ENCODE measurements at regions not wholly inside any gene's neighbourhood (a gene's known extent, or its start where the extent isn't known, plus 50 kb on each side); places are given as distances from the start of the nearest gene placed in this dataset.
A peak's percentile ranks its signal among the peaks of the same experiment; 100 is the strongest.

- no peak for TF ChIP-seq CTCF (IDR thresholded peaks at IDR 0.05; ENCODE audit: insufficient read depth, low read length)
- DNase-seq (ENCODE audit: low read depth) = peak; percentile 25
- H3K4me3 ChIP-seq (ENCODE audit: low read depth, low read length) = no peak overlapping the region
These were observed 71.6 kb upstream of the RNU6ATAC start for GRCh38 chr9:134236001-134236421.

- no peak for DNase-seq (ENCODE audit: low read depth)
- no peak for TF ChIP-seq CTCF (IDR thresholded peaks at IDR 0.05; ENCODE audit: insufficient read depth, low read length)
These were observed 72.7 kb upstream of the RNU6ATAC start for GRCh38 chr9:134236935-134237629.

GRCh38 chr9:134237630-134238265 lies 73.4 kb upstream of the RNU6ATAC start:
- TF ChIP-seq CTCF (IDR thresholded peaks at IDR 0.05; ENCODE audit: insufficient read depth, low read length) = no peak
- no peak overlapping the region for H3K4me3 ChIP-seq (ENCODE audit: low read depth, low read length)
- no peak for DNase-seq (ENCODE audit: low read depth)

More at GRCh38 chr9:134236935-134237629, 72.7 kb upstream of the RNU6ATAC start:
- H3K4me3 ChIP-seq (ENCODE audit: low read depth, low read length) = no peak overlapping the region

- DNase-seq (ENCODE audit: low read depth) = no peak
- TF ChIP-seq CTCF (IDR thresholded peaks at IDR 0.05; ENCODE audit: insufficient read depth, low read length) = no peak
- H3K4me3 ChIP-seq (ENCODE audit: low read depth, low read length) = no peak overlapping the region
These were observed 75.0 kb upstream of the RNU6ATAC start for GRCh38 chr9:134239130-134239903.

- no peak for DNase-seq (ENCODE audit: low read depth)
- no peak overlapping the region for H3K4me3 ChIP-seq (ENCODE audit: low read depth, low read length)
- TF ChIP-seq CTCF (IDR thresholded peaks at IDR 0.05; ENCODE audit: insufficient read depth, low read length) = no peak
These were observed 75.6 kb upstream of the RNU6ATAC start for GRCh38 chr9:134239939-134240338.

GRCh38 chr9:134240361-134240760 lies 76.0 kb upstream of the RNU6ATAC start:
- no peak for TF ChIP-seq CTCF (IDR thresholded peaks at IDR 0.05; ENCODE audit: insufficient read depth, low read length)
- no peak for DNase-seq (ENCODE audit: low read depth)
- H3K4me3 ChIP-seq (ENCODE audit: low read depth, low read length) = no peak overlapping the region
